Effector memory CD8-positive, alpha-beta T cell (primary cell): ENCODE measurements at regions not wholly inside any gene's neighbourhood (a gene's known extent, or its start where the extent isn't known, plus 50 kb on each side); places are given as distances from the start of the nearest gene placed in this dataset.

Source experiments
- ATAC-seq: fragments of 150-1000 bp; cut with Tn5 transposase; replicated peaks from 2 replicates; pipeline ENCODE4 v1.10.0; 2021; ENCODE audit warnings: mild to moderate bottlenecking, moderate library complexity
- DNase-seq, 3 experiments: peaks; one replicate each; pipeline ENCODE4 v3.0.0; 2021
- H3K27ac Mint-ChIP-seq, 2 donors: one replicate each; pipeline ENCODE4 v1.8.0; 2022; ENCODE audit warnings: mild to moderate bottlenecking in 2 of 2, mixed read lengths in 2 of 2, moderate library complexity in 2 of 2
- H3K27me3 Mint-ChIP-seq, 2 donors: one replicate each; pipeline ENCODE4 v1.8.0; 2022; ENCODE audit warnings: mixed read lengths in 2 of 2
- H3K36me3 Mint-ChIP-seq: one replicate; pipeline ENCODE4 v1.8.0; 2022; ENCODE audit warnings: mild to moderate bottlenecking, moderate library complexity, mixed read lengths; ENCODE audit not compliant: insufficient read depth
- H3K4me1 Mint-ChIP-seq, 2 donors: one replicate each; pipeline ENCODE4 v1.8.0; 2022; ENCODE audit warnings: low read depth in 2 of 2, mixed read lengths in 2 of 2
- H3K4me3 Mint-ChIP-seq, 2 donors: one replicate each; pipeline ENCODE4 v1.8.0; 2022; ENCODE audit warnings: mild to moderate bottlenecking in 2 of 2, mixed read lengths in 2 of 2, moderate library complexity in 2 of 2
- H3K9me3 Mint-ChIP-seq, 2 donors: one replicate each; pipeline ENCODE4 v1.8.0; 2022; ENCODE audit warnings: mixed read lengths in 2 of 2

DNA sequence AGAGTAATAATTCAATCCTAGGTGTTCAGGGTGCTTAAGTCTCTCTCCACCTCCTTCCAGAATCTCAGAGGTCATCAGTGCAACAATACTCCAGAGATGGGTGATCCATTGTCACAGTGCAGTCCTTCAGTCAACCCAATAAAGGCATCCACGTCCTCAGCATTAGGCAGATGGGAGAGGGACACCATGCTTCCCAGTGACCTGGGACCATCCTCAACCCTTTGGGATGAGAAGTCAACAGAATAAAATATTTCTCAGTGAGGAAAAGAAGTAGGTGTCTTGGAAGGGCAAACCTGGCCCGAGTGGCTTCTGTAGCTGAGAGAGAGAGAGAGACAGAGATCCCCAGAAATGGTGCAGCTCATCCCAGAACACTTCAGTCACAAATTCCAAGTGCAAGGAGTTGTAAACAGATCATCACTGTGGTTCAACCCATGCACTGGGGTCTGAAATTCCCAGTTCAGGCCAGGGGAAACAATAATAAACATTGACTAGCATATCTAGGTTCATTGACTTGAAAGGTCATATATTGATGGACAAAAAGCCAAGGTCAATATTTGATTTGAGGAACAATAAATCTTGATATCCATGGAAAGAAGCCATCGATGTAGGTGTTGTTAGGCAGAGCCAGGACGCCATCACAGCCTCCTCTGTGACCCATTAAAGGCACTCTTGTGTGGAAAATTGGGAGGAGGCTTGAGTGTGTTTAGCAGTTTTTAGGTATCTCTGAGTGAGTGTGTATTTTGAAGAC lies 256.0 kb upstream of the ZMIZ1 start:
- DNase-seq (no peak), ATAC-seq (no peak)
- peaks cover 31 to 70% of the 10 kb centered on the region in 2 donors for H3K27me3 Mint-ChIP-seq

DNA sequence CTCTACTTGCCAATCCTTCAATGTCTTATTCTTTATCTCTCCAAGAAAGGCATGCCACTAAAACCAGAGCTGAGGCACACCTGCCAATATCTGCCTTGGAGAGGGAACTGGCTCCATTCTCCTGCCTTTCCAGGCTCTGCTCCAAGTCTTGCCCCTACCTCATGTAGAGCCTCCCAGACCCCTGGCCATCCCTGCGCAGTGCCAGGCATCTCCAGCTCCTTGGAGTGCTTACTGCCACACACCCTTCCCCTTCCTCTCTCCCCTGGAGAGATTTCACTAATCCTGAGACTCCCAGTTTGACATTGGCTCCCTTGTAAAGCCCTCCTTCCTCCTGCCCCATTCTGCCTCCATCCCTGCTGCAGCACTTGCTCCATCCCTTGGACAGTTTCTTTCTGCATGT lies 255.2 kb upstream of the ZMIZ1 start:
- H3K9me3 Mint-ChIP-seq = no peaks in the 10 kb centered on the region
- H3K4me3 Mint-ChIP-seq = no peak overlapping the region
- peaks cover 2% of the 10 kb centered on the region for H3K36me3 Mint-ChIP-seq
- H3K27ac Mint-ChIP-seq = no peak overlapping the region
- no peak for ATAC-seq
- DNase-seq = no peak
- H3K4me1 Mint-ChIP-seq = no peaks in the 10 kb centered on the region
- peaks cover 25 to 62% of the 10 kb centered on the region in 2 donors for H3K27me3 Mint-ChIP-seq

More for the DNA sequence above, 256.0 kb upstream of the ZMIZ1 start:
- Mint-ChIP-seq H3K36me3 (peaks cover 2% of the 10 kb centered on the region), H3K4me1 (no peaks in the 10 kb centered on the region), H3K4me3 (no peak overlapping the region), H3K27ac (no peak overlapping the region), H3K9me3 (no peaks in the 10 kb centered on the region)

DNA sequence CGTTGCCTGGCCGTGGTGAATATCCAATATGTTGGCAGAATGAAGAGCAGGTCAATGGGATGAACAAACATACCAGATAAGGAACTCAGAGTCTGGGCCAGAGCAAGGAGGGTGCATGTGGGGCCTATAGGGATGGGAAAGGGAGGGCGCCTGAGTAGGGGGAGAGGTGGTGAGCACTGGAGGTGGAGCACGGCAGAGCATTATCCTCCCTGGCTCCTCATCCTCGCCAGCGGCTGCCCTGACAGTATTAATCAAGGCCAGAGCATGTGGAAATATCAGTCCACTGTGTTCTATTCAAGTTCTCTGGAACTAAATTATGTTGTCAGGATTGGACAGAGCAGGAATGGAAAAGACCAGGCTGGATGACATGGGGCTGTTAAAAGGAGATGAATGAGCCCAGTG lies 254.8 kb upstream of the ZMIZ1 start:
- DNase-seq (no peak), ATAC-seq (no peak)
- H3K9me3 Mint-ChIP-seq = no peaks in the 10 kb centered on the region
- no peak overlapping the region for H3K4me3 Mint-ChIP-seq
- H3K4me1 Mint-ChIP-seq = no peaks in the 10 kb centered on the region
- H3K27ac Mint-ChIP-seq = no peak overlapping the region
- peaks cover 25 to 58% of the 10 kb centered on the region in 2 donors for H3K27me3 Mint-ChIP-seq
- peaks cover 2% of the 10 kb centered on the region for H3K36me3 Mint-ChIP-seq

DNA sequence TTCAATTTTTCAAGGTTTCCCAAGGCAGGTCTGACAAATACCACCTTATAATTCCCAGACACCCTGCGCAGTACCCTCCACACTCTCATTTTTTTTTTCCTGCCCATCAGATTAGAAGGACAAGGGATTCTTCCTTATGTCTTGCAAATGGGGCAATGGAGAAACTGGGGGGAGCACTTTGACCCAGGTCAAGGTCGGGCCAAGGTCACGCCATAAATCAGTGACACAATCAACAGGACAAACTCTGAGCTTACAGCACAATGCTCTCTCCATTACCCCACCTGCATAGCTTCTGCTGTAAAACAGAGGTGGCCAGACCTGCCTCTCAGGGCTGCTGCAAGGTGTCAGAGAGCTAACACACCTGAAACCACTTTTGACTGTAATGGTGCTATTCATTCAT lies 254.4 kb upstream of the ZMIZ1 start:
- Mint-ChIP-seq H3K4me1 (no peaks in the 10 kb centered on the region), H3K9me3 (no peaks in the 10 kb centered on the region), H3K4me3 (no peak overlapping the region), H3K27ac (no peak overlapping the region), H3K27me3 (peaks cover 25 to 54% of the 10 kb centered on the region in 2 donors), H3K36me3 (peaks cover 2% of the 10 kb centered on the region)
- no peak for DNase-seq
- ATAC-seq = no peak

DNA sequence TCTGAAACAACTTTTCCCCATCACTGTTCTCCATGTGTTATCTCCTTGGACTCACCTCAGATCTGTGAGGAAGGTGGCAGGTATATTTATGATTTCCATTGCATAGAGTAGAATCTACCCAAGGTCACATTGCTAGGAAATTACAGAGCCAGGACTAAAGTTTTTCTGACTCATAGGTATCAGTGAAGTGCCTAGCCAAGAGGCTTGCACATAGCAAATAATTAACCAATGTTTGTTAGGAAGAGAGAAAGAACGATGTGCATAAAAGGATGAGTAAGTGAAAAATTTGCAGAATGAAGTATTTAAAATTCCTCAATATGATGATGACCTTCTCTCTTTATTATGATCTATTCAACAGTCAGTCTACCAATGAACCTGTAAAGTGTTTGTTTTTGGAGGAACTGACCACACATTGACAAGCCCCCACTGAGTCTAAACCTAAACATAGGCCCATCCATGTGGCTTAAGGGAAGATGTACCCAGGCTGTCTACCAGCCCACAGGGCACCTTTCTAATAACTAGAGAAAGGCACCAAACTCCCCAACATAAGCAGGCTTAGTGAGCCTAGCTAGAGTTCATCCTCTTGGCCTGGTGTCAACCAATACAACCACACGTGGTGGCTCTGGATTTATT lies 252.9 kb upstream of the ZMIZ1 start:
- H3K9me3 Mint-ChIP-seq = no peaks in the 10 kb centered on the region
- H3K4me1 Mint-ChIP-seq = no peaks in the 10 kb centered on the region
- no peak for DNase-seq
- no peak overlapping the region for H3K4me3 Mint-ChIP-seq
- H3K27ac Mint-ChIP-seq = no peak overlapping the region
- ATAC-seq = no peak
- peaks cover 2% of the 10 kb centered on the region for H3K36me3 Mint-ChIP-seq
- peaks cover 17 to 41% of the 10 kb centered on the region in 2 donors for H3K27me3 Mint-ChIP-seq

DNA sequence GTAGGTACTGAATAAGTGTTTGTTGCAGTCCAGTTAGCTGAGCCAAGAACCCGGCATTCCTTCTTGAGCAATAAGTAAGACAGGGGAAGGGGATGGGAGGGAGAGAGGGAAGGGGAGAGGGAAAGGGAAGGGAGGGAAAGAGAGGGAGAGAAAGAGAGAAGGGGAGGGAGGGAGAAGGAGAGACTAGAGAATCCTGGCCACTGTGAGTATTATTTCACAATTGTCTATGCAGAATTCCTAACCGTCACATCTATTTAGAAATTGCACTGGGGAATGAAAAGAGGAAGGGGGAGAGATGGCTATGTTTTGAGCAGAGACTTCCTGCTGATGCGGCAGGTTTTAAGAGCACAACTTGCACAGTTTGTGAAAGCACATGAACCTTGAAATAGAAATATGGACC lies 251.4 kb upstream of the ZMIZ1 start:
- ATAC-seq = no peak
- no peak for DNase-seq
- H3K27ac Mint-ChIP-seq = no peak overlapping the region
- H3K9me3 Mint-ChIP-seq = no peaks in the 10 kb centered on the region
- peaks cover 2% of the 10 kb centered on the region for H3K36me3 Mint-ChIP-seq
- H3K4me3 Mint-ChIP-seq = no peak overlapping the region
- H3K4me1 Mint-ChIP-seq = no peaks in the 10 kb centered on the region
- H3K27me3 Mint-ChIP-seq = peaks cover 12 to 31% of the 10 kb centered on the region in 2 donors

DNA sequence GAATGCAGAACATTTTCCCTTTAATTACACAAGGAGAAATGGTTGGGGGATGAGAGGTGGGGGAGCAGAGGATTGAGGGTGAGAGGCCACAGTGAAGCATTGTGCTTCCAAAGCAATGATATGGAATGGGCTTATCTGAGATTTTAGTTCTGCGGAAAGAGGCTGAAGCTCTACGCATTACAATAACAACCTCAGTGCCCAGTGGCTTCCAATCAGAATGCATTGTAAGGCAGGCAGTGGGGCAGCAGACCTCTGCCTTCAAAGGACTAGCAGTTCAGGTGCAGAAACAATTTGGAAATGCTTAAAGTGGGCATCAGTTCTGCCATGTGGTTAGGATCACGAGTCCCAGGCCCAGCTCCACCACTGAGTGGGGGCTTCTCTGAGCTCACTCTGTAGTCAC lies 251.0 kb upstream of the ZMIZ1 start:
- H3K9me3 Mint-ChIP-seq = no peaks in the 10 kb centered on the region
- H3K4me3 Mint-ChIP-seq = no peak overlapping the region
- no peak overlapping the region for H3K27ac Mint-ChIP-seq
- DNase-seq (no peak), ATAC-seq (no peak)
- H3K4me1 Mint-ChIP-seq = no peaks in the 10 kb centered on the region
- peaks cover under 1% of the 10 kb centered on the region for H3K36me3 Mint-ChIP-seq
- peaks cover 9 to 27% of the 10 kb centered on the region in 2 donors for H3K27me3 Mint-ChIP-seq

DNA sequence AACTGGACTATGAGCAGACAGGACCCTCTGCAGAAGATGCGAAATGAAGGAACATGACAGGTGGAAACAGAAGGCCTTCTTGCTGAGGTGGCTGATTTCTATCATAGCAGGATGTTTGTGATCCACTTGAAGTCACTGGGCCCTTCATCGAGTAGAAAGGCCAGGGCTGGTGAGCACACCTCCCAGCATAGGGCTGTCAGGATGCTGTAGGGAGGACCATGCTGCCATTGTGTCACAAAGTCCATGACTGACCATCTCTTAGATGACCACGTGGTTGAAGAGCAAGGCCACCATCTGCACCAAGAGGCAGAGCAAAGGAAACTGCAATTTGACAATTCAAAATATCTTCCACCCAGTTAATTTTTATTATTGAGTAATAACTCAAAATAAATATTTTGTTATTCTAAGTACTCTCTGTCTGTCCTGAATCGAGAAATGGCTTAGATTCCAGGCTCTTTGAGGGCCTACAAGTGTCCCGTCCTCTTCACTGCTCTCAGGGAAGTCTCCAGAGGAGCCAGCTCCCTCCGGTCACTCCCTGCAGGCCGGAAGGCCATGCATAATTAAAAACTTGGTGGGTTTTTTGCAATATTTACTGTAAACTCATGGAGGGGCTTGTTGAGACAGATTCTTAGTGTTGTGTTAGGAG lies 249.3 kb upstream of the ZMIZ1 start:
- Mint-ChIP-seq H3K27ac (no peak overlapping the region), H3K27me3 (peaks cover 15 to 24% of the 10 kb centered on the region in 2 donors), H3K4me1 (no peaks in the 10 kb centered on the region), H3K36me3 (no peaks in the 10 kb centered on the region), H3K9me3 (peaks cover 0 to 2% of the 10 kb centered on the region in 2 donors), H3K4me3 (no peak overlapping the region)
- ATAC-seq = no peak
- no peak for DNase-seq

DNA sequence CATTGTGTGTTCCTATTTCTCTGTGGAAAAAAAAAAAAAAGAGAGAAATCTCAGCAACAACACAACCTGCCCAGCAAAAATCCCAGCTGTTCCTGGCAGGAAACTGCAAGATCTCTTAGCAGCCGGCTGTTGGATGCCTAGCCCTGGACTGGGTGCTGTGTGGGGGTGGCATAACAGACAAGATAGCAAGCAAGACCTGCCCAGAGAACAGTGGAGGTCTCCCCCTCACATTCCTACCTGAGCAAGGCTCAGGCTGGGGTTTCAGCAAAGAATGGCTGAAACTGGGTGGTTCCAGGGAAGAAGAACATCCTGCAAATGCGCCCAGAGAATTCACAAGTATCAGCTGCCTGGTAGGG lies 248.8 kb upstream of the ZMIZ1 start:
- DNase-seq = no peak
- H3K4me3 Mint-ChIP-seq = no peak overlapping the region

DNA sequence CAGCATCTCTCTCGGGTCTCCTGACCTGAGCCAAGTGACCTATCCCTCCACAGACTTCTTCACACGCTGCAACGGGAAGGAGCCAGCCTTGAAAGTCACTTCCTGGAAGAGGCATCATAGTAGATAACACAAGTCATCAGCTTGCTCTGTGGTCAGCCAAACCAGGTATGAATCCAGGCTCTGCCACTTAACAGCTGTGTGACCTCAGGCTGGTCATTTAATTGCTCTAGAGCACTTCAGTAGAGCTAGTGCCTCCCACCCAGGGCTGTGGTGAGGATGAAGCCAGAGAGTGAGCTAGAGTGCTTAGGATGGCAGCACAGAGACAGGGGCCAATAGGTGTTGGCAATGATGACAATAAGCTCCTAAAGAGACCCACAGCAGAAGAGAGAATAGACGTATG lies 247.7 kb upstream of the ZMIZ1 start:
- no peak overlapping the region for H3K4me3 Mint-ChIP-seq
- DNase-seq (no peak), ATAC-seq (no peak)
- H3K27me3 Mint-ChIP-seq = peaks cover 15 to 24% of the 10 kb centered on the region in 2 donors
- H3K4me1 Mint-ChIP-seq = no peaks in the 10 kb centered on the region
- no peak overlapping the region for H3K27ac Mint-ChIP-seq
- no peaks in the 10 kb centered on the region for H3K36me3 Mint-ChIP-seq
- peaks cover 0 to 2% of the 10 kb centered on the region in 2 donors for H3K9me3 Mint-ChIP-seq

More for the DNA sequence above, 248.8 kb upstream of the ZMIZ1 start:
- H3K4me1 Mint-ChIP-seq = no peaks in the 10 kb centered on the region
- no peak for ATAC-seq
- peaks cover 0 to 2% of the 10 kb centered on the region in 2 donors for H3K9me3 Mint-ChIP-seq
- peaks cover 15 to 24% of the 10 kb centered on the region in 2 donors for H3K27me3 Mint-ChIP-seq
- H3K27ac Mint-ChIP-seq = no peak overlapping the region
- no peaks in the 10 kb centered on the region for H3K36me3 Mint-ChIP-seq

DNA sequence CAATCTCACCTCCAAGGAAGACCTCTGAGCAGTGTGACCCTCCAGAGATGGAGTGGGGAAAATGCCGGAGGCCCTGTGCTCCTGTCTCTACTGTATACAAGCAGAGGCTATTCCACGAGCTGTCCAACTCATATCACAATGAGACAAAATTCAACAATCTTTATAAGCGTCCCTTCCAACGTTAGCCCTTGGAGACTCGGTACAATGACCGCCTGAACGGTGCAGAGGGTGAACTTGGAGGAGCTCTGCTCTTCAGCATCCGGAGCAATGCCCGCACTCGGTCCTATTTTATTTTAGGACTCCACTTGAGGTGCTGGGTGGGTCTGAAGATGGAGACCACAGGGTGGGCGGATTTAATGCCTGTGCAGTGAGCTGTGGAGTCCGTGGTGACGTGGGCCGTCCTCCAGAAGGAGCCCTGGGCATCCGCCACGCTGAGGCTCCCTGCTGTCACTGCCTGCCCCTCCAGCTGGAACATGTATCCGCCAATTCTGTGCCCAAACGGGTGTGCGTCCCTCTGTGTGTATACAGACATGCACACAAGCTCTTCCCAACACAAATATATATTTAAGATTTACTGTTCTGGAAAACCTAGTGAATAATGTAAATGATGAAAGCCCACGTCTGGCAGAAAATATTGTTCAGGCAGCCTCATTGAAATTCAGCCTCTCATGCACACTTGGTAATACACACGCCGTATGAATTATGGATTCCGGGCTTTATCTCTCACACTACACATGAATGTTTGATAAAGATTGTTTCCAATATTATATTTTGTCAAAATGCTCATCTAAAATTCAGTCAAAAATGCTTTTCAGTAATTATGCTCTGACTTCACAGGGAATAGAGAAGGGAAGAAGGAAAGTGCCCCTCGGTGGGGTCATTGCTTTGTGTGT lies 239.9 kb upstream of the ZMIZ1 start:
- H3K27ac Mint-ChIP-seq = no peak overlapping the region
- no peaks in the 10 kb centered on the region for H3K36me3 Mint-ChIP-seq
- H3K4me3 Mint-ChIP-seq = no peak overlapping the region
- peaks cover 0 to 3% of the 10 kb centered on the region in 2 donors for H3K9me3 Mint-ChIP-seq
- ATAC-seq (no peak), DNase-seq (no peak)
- H3K27me3 Mint-ChIP-seq = peaks cover 61 to 77% of the 10 kb centered on the region in 2 donors
- H3K4me1 Mint-ChIP-seq = no peaks in the 10 kb centered on the region

DNA sequence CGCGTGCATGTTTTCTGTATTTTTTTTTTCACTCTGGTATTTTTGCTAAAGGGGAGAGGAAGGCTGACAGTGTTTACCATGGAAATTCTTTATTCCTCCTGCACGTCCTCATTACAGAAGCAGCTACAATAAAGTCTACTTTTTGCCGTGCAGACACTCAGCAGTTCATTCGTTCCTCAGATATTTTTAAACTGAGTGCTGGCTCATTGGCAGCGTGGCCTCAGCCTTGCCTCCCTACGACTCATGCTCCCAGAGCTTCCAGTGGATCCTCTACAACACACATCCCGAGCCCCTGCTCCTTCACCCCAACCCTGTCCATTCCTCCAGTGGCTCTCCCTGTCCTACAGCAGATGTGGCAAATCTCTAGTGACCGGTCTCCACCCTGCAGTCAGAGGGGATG lies 239.2 kb upstream of the ZMIZ1 start:
- no peak for DNase-seq
- no peaks in the 10 kb centered on the region for H3K36me3 Mint-ChIP-seq
- no peak for ATAC-seq
- peaks cover 0 to 1% of the 10 kb centered on the region in 2 donors for H3K9me3 Mint-ChIP-seq
- no peak overlapping the region for H3K4me3 Mint-ChIP-seq
- H3K27ac Mint-ChIP-seq = no peak overlapping the region
- peaks cover 60 to 74% of the 10 kb centered on the region in 2 donors for H3K27me3 Mint-ChIP-seq
- no peaks in the 10 kb centered on the region for H3K4me1 Mint-ChIP-seq
